NT2/D1 (cell line): ENCODE measurements at regions not wholly inside any gene's neighbourhood (a gene's known extent, or its start where the extent isn't known, plus 50 kb on each side); places are given as distances from the start of the nearest gene placed in this dataset.

Experiments
- SUZ12 ChIP-seq: IDR thresholded peaks from 2 replicates; pipeline ENCODE4 v1.6.1; 2011; ENCODE audit not compliant: insufficient read length, insufficient read depth; ENCODE audit errors: extremely low read depth
- YY1 ChIP-seq: IDR thresholded peaks from 2 replicates; pipeline ENCODE4 v1.6.1; 2011; ENCODE audit not compliant: insufficient read length, insufficient read depth
- ZNF274 ChIP-seq: IDR thresholded peaks from 2 replicates; pipeline ENCODE4 v1.6.1; 2011; ENCODE audit warnings: mild to moderate bottlenecking, low read depth, low read length

DNA sequence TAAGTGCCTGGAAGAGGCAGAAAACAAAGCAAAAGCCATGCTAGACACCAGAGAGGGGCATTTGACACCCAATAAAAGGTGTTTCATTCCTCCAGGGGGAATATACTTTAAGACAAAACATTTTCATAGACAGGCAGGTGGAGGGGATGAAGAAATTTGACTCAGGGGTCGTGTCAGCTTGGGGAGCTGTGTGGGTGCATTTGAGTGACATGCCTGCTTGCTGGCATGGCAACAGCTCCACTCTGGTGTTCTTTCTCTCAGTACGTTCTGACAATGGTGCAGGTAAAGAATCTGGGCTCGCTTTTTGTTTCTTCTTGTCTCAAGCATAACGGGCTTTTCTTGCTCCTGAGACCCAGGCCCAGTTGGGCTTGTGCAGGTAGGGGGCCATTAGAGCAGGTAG lies 292.9 kb upstream of the ATP10A start:
- TF ChIP-seq YY1, result no peak
- TF ChIP-seq ZNF274, result no peak
- TF ChIP-seq SUZ12, result no peak
